Colon (tissue), 2 donors: ENCODE measurements at regions not wholly inside any gene's neighbourhood (a gene's known extent, or its start where the extent isn't known, plus 50 kb on each side); places are given as distances from the start of the nearest gene placed in this dataset.

Experiments used
- FAIRE-seq: peaks from 2 replicates; lab custom pipeline; 2012; peaks lifted over from hg19 to GRCh38; lab: Jason Lieb, UNC
- donor health status: control.
- donor health status: control.

DNA sequence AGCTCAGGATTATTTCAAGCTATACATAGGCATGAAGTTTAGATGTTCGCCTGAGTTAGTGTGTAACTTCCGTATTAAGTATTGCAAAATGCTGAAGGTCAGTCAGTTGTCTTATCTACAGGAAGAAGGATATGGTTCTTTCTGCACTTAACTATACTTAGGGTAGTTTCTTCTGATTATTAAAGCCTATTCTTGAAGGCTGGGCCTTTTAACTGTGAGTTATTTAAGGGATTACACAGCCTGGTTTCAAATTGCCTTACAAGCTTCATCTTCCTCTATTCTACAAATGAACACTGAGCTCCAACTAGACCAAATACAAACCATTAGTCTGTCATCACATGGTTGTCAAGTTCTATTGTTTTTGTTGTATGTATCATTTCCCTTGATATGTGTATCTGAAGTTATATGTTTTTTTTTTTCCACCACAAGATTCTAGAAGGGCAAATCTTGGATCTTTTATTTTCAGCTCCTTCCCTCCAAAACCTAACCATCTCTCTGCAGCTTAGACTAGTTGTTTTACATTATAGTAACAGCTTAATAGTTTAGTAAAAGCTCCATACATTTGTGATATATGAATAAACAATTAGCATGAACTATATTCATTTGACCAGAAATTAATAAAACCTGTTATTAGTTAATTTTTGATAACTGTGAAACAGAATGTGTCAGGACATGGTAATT lies 272.9 kb upstream of the KCNMB2 start:
- FAIRE-seq: no peak

GRCh38 chr3:178267158-178267844 lies 268.9 kb upstream of the KCNMB2 start:
- FAIRE-seq: no peak

DNA sequence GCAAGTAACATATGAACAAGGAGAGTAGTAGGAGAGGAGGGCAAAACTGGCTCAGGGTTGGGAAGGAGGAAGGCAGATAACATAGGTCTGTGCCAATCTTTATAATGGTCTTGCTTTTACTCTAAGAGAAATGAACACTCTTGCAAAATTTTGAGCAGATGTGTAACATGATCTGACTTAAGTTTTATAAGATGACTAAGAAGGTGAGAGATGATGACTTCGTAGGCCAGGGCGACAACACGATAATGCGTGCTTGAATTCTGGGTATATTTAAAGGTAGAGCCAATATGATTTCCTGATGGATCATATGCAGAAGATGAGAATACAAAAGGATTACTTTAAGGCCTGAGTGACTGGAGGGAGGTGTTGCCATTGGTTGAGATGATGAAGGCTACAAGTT lies 265.4 kb upstream of the KCNMB2 start:
- no peak for FAIRE-seq

- no peak for FAIRE-seq
Measured at GRCh38 chr3:178271740-178272387, 264.4 kb upstream of the KCNMB2 start.

DNA sequence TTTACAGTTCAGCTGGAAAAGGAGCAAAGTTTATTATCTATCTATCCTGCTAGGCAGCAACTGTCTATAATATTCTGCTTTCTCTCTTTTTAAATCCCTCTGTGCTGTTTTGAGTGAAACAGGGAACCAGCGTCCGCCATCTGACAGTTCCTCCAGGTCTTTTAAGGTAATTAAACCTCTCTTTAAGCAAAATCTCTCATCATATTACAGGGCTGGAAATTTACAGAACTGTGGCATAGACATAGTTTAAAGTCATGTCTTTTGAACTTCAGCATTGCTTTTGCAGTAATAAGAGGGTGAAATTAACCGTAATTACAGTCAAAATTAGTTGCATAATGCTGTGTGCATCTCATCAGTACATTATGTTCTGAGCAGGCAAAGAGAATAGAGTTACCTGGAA lies 263.4 kb upstream of the KCNMB2 start:
- FAIRE-seq: no peak

DNA sequence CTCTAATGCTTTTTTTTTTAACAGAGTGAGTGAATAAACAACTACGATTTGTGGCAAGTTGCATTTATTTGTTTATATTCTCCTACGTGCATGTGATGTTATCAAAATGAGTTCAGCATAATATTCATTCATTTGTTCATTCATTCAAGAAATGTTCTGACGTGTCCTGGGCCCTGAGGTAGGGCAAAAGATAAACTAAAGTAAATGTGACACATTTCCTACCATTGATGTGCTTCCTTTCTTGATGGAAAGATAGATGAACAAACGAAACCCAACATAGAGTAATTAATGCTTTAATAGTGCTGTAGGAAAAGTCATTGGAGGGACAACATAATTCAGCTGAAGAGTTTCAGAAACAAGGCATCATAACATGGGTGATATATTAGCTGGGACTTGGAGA lies 261.5 kb upstream of the KCNMB2 start:
- FAIRE-seq: no peak

DNA sequence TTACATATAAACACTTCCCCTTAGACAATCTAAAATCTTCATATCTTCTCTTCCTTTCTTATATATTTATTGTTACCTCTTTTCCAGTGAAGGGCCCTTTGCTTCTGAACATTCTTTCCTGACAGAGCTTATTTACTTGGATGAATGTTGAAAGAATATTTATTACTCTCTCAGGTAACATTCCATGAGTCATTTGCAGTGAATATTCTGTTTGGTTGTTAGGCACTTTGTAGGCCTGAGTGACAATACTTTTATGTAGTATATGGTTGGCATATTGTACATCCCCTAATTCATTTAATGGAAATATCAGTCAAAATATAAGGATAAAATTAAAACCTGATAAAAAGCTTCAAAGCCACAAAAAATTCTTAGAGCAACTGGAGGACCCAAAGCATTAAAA lies 260.9 kb upstream of the KCNMB2 start:
- FAIRE-seq: no peak

GRCh38 chr3:178275793-178276192 lies 260.4 kb upstream of the KCNMB2 start:
- no peak for FAIRE-seq

- FAIRE-seq: no peak
Measured at GRCh38 chr3:178277605-178278004, 258.6 kb upstream of the KCNMB2 start.

- no peak for FAIRE-seq
Measured at GRCh38 chr3:178283561-178283960, 252.7 kb upstream of the KCNMB2 start.

DNA sequence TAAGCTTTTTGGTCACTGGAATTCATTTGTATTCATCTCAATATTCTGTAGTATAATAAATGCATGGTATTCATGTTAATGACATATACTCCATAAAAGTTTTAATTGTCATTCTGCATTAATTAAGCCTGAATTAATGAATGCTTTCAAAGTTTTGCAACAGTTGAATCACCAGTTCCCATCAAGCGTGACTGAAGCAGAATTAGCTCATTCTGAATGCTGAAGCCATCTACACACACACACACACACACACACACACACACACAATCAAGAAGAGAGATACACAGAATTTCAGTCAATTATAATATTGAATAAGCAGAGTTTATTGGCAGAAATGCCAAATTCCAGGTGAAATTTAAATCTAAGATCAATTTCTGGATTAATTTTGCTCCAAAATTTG lies 252.1 kb upstream of the KCNMB2 start:
- no peak for FAIRE-seq

GRCh38 chr3:178288074-178288473 lies 248.2 kb upstream of the KCNMB2 start:
- no peak for FAIRE-seq

DNA sequence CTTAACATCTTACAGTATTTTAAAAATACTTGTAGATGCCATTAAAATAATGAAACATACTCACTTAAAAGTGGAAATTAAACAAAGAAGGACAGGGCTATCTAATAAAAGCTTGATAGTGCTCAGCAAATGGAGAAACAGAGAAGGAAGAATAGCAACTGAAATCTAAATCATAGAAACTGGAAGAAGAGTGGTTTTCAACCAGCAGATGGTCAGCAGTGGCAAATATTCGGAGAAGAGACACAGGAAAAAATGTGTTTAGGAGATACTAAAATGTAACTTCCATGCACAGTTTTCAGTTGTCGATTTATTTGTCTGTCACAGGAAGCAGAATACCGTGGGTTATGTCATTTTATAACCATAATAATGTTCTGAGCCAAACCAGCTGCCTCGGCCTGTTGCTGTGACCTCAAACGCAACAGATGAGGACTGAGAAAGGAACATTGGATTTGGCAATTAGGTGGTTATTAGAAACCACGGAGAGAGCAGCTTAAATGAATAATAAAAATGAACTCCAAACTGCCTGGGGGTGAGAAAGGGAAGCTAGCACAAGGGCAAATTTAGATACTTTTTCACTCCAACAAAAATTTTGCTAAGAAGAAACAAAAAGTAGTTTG lies 246.6 kb upstream of the KCNMB2 start:
- no peak for FAIRE-seq

- no peak for FAIRE-seq
Measured at GRCh38 chr3:178291574-178292370, 244.5 kb upstream of the KCNMB2 start.

DNA sequence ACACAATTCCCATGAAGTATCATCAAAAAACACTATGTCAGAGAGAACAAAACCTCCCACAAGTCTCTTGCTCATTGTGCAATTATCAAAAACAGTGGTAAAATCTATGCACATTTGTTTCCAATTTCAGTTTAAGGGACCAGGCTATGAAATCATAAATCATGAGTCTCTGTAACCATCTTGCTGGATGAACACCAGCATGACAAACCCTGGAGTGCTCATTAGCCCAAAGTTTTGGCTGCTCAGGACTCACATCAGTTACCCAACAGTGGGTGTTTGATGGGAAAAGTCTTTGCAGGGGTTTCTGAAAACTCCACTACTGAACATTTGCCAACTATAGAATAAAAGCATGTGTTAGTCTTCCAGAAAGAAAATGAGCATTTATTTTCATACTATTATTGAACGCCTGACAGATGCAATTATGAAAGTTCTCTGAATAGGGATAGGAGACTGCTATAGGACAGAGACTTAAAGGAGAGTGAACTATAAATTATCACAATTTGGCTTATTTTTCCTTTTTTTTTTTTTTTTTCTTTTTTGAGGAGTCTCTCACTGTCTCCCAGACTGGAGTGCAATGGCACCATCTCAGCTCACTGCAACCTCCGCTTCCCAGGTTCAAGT lies 240.8 kb upstream of the KCNMB2 start:
- FAIRE-seq: no peak

DNA sequence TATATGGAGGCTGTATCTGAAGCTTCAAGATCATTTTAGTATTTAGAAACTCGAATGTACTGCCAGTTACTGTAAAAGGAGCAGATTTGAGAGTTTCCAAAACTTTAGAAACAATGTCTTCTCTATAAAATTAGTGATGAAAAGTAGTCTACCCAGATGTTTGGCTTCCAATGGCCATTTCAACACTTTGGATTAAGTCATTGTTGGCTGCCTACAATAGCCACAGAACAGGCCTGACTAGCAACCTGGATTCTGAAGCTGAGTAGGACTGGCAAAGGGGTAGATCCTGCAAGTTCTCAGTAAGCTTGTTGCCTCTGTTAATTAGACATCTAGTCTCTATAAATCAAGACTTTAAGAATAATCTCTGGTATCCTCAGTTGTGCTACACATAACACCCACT lies 239.0 kb upstream of the KCNMB2 start:
- FAIRE-seq: no peak

- FAIRE-seq: no peak
Measured at GRCh38 chr3:178297740-178298139, 238.5 kb upstream of the KCNMB2 start.

DNA sequence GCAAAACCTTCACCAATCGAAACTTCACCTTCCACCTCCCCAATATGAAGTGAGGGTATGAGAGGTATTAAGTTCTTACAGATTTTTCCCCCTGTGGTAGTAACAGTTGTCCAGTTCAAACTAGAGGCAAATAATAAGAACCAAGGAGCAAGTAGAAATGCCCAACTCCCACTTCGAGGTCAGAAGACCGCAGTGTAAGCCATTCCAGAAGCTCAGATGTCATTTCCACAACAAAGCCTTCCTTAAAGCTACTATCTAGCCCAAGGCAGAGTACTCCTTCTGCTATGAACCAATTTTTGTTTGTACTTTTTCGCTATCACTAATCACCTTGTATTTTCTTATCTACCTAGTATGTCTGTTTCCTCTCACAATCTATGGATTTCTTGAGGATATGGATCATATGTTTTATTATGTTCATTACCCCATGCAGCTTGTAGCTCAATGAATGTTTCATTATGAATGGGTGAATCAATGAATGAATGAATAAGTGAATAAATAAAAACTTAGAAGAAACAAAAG lies 235.7 kb upstream of the KCNMB2 start:
- FAIRE-seq: no peak

DNA sequence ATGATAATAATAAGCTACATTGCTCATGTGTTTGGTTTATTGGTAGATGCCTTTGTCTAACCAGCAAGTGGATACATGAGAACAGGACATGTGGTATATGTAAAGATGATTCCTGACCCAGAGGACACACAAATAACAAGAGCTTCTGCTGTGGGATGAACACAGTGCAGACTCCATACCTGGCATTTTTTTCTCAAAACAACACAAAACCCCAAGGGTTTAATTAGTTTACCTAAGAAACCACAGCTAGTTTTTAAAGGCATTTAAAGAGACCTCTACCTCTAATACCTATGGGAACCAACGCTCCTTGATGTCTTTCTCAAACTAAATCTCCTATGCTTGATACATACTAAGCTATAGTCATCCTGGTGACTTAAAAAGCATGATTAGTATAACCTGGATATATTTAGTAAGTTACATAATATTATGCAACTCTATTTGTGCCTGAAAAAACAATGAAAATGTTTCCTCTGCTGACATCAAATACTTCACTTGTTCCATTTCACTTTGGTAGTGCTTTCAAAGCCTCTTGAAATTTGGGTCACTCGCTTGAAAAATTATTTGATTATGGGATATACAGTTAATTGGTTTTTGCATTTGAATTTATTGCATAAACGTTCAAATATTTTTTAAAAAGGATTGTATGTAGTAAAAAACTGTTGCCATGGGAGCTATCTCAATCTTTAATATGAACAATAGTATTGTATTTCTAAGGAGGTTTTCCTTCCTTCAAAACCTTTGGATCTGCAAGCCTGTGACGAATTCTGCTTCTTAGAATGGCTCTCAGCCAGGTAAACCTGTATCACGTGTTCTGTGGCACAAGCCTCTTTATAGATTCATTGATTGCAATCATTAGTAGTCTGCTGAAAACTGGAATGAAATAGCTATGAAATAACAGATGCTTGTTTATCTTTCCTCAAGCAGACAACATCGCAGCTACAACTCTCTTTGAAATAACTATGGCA lies 233.0 kb upstream of the KCNMB2 start:
- FAIRE-seq: no peak

DNA sequence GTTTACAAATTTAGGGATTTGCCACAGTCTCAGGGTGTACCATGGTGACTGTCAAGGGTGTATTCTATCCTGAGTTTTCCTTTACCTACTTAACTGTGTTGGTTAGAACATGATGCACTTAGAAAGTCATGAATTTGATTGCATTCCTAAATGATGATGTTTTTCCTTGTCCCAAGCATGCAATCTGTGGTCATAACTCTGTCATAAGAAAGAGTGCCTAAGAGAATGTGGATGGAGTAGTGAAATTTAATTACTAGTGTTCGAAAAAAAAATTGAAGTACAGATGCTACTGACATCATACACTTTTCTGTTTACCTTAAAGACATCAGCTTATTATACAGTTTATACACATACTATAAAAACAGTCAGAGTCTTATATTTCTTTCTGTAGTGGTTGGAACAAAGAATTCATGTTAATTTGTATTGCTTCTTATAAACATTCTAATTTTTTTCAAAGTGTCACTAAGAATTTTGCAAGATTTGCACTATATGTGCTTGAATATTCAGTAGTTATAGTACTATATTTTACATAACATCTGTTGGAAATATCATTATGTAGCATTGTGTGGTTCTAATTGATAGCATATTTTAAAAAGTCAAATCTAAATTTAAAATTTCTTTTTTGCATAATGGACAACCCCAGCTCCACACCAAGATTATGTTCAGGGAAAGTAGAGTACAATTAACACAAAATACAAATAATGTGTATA lies 231.3 kb upstream of the KCNMB2 start:
- peak; percentile 58 for FAIRE-seq
